HG03342 (cell line): ENCODE measurements at regions not wholly inside any gene's neighbourhood (a gene's known extent, or its start where the extent isn't known, plus 50 kb on each side); places are given as distances from the start of the nearest gene placed in this dataset.
"Not testable (repeated sequence)": the region's sequence is repeated elsewhere in the genome, so short reads cannot be mapped to it uniquely, and the experiment has no call there.

Source experiments
- ATAC-seq: cut with Tn5 transposase; IDR thresholded peaks from one replicate; pipeline ENCODE4 v1.9.1; 2021; ENCODE audit warnings: mild to moderate bottlenecking, moderate library complexity; ENCODE audit not compliant: unreplicated experiment

GRCh38 chr2:7094231-7094741 lies 177.1 kb downstream of the RNF144A start:
- no peak for ATAC-seq

GRCh38 chr2:7096726-7097352 lies 179.6 kb downstream of the RNF144A start:
- no peak for ATAC-seq

- peak; percentile 94 for ATAC-seq
These were observed 180.2 kb downstream of the RNF144A start for GRCh38 chr2:7097353-7097895.

- ATAC-seq: no peak
These were observed 181.6 kb downstream of the RNF144A start for GRCh38 chr2:7098816-7099215.

GRCh38 chr2:7099687-7100086 lies 182.5 kb downstream of the RNF144A start:
- not testable (repeated sequence) for ATAC-seq

- no peak for ATAC-seq
These were observed 185.6 kb downstream of the RNF144A start for GRCh38 chr2:7102826-7103225.

GRCh38 chr2:7108792-7109532 lies 191.8 kb downstream of the RNF144A start:
- no peak for ATAC-seq

GRCh38 chr2:7109533-7109885 lies 192.3 kb downstream of the RNF144A start:
- ATAC-seq: no peak

GRCh38 chr2:7111626-7112025 lies 194.4 kb downstream of the RNF144A start:
- ATAC-seq: no peak

- no peak for ATAC-seq
These were observed 198.2 kb downstream of the RNF144A start for GRCh38 chr2:7115364-7115763.

GRCh38 chr2:7115906-7116305 lies 198.7 kb downstream of the RNF144A start:
- no peak for ATAC-seq

GRCh38 chr2:7116511-7116910 lies 199.3 kb downstream of the RNF144A start:
- no peak for ATAC-seq

GRCh38 chr2:7117076-7117475 lies 199.9 kb downstream of the RNF144A start:
- ATAC-seq: no peak

- ATAC-seq: no peak
These were observed 201.5 kb downstream of the RNF144A start for GRCh38 chr2:7118606-7119131.

- ATAC-seq: no peak
These were observed 202.1 kb downstream of the RNF144A start for GRCh38 chr2:7119132-7119835.

GRCh38 chr2:7121851-7122250 lies 204.6 kb downstream of the RNF144A start:
- no peak for ATAC-seq

- ATAC-seq: no peak
These were observed 209.9 kb downstream of the RNF144A start for GRCh38 chr2:7127156-7127555.

GRCh38 chr2:7127687-7128086 lies 210.5 kb downstream of the RNF144A start:
- no peak for ATAC-seq

GRCh38 chr2:7131261-7131660 lies 214.0 kb downstream of the RNF144A start:
- no peak for ATAC-seq

GRCh38 chr2:7132753-7133152 lies 215.5 kb downstream of the RNF144A start:
- no peak for ATAC-seq

- no peak for ATAC-seq
These were observed 216.3 kb downstream of the RNF144A start for GRCh38 chr2:7133521-7133920.
